AG09309 (cell line): ENCODE measurements at regions not wholly inside any gene's neighbourhood (a gene's known extent, or its start where the extent isn't known, plus 50 kb on each side); places are given as distances from the start of the nearest gene placed in this dataset.

Experiments used
- DNase-seq: peaks from one replicate; pipeline ENCODE4 v3.0.0-alpha.2; 2010; ENCODE audit warnings: low read depth
- H3K4me3 ChIP-seq: 2 replicates; pipeline ENCODE4 v1.5.1; 2011; ENCODE audit warnings: mild to moderate bottlenecking, low read depth, low read length, moderate library complexity; ENCODE audit not compliant: control insufficient read depth
- TF ChIP-seq, protein P1 (sequence below): IDR thresholded peaks from 2 replicates; pipeline ENCODE4 v1.5.1; 2011; ENCODE audit warnings: mild to moderate bottlenecking, low read depth, low read length, inconsistent platforms; ENCODE audit not compliant: insufficient read depth, control insufficient read depth; ENCODE audit errors: missing control alignments

DNA sequence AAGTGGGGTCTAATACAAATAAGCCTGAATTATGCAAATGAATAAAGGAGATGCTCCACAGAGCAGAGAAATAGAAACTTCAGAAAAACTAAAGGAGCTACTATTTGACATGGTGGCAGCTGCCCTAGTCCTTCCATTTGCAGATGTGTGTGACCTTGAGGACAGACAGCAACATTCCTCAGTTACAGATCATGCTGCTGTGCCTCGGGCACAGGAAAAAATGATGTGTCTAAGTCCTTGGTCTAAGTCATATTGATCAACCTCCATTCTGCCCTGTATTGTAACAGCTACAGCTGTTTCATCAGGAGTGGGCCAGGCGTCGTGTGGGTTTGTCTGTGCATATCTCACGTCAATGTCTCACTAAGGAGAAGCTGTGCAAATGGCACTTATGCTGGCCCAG, 710.4 kb downstream of the TNS3 start:
- no peak overlapping the region for H3K4me3 ChIP-seq
- TF ChIP-seq, protein P1, sequence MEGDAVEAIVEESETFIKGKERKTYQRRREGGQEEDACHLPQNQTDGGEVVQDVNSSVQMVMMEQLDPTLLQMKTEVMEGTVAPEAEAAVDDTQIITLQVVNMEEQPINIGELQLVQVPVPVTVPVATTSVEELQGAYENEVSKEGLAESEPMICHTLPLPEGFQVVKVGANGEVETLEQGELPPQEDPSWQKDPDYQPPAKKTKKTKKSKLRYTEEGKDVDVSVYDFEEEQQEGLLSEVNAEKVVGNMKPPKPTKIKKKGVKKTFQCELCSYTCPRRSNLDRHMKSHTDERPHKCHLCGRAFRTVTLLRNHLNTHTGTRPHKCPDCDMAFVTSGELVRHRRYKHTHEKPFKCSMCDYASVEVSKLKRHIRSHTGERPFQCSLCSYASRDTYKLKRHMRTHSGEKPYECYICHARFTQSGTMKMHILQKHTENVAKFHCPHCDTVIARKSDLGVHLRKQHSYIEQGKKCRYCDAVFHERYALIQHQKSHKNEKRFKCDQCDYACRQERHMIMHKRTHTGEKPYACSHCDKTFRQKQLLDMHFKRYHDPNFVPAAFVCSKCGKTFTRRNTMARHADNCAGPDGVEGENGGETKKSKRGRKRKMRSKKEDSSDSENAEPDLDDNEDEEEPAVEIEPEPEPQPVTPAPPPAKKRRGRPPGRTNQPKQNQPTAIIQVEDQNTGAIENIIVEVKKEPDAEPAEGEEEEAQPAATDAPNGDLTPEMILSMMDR, result no peak
- no peak for DNase-seq

DNA sequence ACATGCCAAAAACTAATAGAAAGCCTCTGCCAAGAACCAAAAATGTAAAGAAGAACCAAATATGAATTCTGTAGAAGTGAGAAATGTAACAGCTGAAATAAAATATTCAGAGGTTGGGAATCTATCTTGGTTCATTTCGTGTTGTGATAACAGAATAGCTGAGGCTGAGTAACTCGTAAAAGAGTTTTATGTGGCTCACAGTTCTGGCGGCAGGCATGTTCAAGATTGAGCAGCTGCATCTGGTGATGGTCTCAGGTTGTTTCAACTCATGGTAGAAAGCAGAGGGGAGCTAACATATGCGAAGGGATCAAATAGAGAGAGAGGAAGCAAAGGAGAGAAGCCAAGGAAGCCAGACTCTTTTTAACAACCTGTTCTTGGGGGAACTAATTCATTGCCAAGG, 717.2 kb downstream of the TNS3 start:
- no peak for DNase-seq
- no peak overlapping the region for H3K4me3 ChIP-seq
- TF ChIP-seq, protein P1, result no peak

DNA sequence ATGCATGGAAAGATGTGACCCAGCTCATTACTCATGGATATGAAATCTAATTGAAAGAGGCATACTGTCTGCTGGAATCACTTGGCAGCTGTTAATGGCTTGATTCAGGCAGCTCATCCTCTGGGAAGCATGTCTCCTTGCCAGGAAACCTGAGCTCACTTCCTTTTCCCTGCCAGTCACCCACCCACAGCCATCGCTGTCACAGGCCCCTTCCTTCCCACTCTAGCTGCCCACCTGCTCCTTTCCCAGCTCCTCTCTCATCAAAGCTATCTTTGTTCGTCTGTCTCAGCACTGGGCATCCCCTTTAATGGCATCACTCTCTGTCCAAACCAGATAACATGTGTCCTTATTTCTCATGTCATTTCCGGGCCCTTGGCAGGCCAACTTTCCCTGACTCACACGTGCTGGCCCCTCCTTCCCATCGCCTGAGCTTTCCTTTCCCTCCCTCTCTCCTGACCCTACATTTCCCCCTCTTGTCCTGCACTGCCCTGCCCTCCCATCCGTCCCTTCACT, 721.9 kb downstream of the TNS3 start:
- H3K4me3 ChIP-seq, result no peak overlapping the region
- TF ChIP-seq, protein P1, result no peak
- DNase-seq, result peak; percentile 58

DNA sequence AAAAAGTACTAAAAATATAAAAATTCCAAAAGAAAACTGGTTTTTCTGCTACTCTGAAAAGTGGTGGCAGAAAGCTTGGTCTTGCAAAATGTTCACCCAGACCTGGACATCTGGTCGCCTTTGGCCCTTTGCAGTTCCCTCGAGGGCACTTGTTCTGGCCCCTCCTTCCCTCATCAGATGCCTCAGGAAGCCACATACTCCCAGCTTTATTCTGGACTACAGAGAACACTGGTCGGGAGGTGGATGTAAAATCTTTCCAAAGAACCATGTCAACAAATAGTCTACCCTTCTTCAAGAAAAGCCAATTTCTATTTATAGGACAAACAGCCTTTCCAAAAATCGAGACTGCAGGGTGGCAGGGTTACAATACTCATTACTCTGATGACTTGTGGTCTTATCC, 726.1 kb downstream of the TNS3 start:
- TF ChIP-seq, protein P1, result no peak

DNA sequence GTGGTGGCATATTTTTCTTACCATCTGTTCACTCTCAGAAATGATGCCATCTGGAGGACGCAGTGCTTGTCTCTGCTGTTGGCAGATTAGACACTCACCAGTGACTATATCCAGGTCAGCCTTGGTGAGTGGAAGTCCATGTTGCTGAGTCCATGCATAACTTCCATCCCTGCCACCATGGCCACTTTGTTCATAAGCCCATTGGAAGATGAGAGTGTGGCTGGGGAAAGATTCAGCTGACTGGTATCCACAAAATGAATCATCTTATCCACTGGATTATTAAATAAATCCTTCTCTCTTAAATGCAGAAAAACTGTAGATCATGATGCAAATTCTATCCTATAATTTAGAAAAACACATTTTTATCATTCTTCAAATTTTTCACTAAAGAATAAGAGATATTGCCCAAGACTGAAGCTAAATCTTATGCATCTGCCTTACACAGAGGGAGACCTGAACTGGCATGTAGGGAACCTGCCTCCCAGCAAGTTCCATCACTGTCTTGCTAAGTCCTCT, 726.9 kb downstream of the TNS3 start:
- H3K4me3 ChIP-seq, result no peak overlapping the region
- TF ChIP-seq, protein P1, result no peak
- DNase-seq, result peak; percentile 80

More for the DNA sequence above, 726.1 kb downstream of the TNS3 start:
- DNase-seq, result no peak
- no peak overlapping the region for H3K4me3 ChIP-seq

DNA sequence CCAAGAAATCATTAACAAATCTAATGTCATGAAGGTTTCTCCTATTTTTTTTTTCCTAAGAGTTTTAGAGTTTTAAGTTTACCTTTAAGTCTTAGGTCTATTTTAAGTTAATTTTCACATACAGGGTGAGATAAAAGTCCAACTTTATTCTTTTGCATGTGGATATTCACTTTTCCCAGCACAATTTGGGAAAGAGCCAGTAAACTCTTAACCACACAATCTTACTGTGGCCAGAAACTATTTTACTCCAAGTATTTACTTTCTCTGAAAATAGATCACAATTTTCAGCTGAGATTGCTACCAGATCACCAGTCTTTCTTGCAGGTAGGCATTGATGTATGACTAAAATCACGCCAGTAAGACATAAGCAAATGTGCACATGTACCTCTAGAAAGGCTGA, 728.5 kb downstream of the TNS3 start:
- DNase-seq, result no peak
- H3K4me3 ChIP-seq, result no peak overlapping the region
- TF ChIP-seq, protein P1, result no peak
